Ishikawa (cell line): ENCODE measurements at regions not wholly inside any gene's neighbourhood (a gene's known extent, or its start where the extent isn't known, plus 50 kb on each side); places are given as distances from the start of the nearest gene placed in this dataset.

ENCODE experiments used
- CEBPB ChIP-seq: IDR thresholded peaks from 2 replicates; pipeline ENCODE4 v1.6.1; 2012
- CREB1 ChIP-seq: IDR thresholded peaks from 2 replicates; pipeline ENCODE4 v1.6.1; 2012; ENCODE audit warnings: low read depth
- EGR1 ChIP-seq: IDR thresholded peaks from 2 replicates; pipeline ENCODE4 v1.6.1; 2012
- EP300 ChIP-seq: IDR thresholded peaks from 2 replicates; pipeline ENCODE4 v1.6.1; 2012; ENCODE audit warnings: borderline replicate concordance
- FOXM1 ChIP-seq: IDR thresholded peaks from 2 replicates; pipeline ENCODE4 v1.6.1; 2012; ENCODE audit warnings: low read depth, borderline replicate concordance
- NFIC ChIP-seq: IDR thresholded peaks from 2 replicates; pipeline ENCODE4 v1.6.1; 2012
- RAD21 ChIP-seq: IDR thresholded peaks from 2 replicates; pipeline ENCODE4 v1.6.1; 2012; ENCODE audit warnings: low read depth
- TAF1 ChIP-seq: IDR thresholded peaks from 2 replicates; pipeline ENCODE4 v1.6.1; 2012; ENCODE audit warnings: low read depth, mild to moderate bottlenecking
- TCF12 ChIP-seq: IDR thresholded peaks from 2 replicates; pipeline ENCODE4 v1.6.1; 2012; ENCODE audit warnings: low read depth
- TEAD4 ChIP-seq: IDR thresholded peaks from 2 replicates; pipeline ENCODE4 v1.6.1; 2012
- YY1 ChIP-seq: IDR thresholded peaks from 2 replicates; pipeline ENCODE4 v1.6.1; 2012; ENCODE audit warnings: low read depth
- ZBTB7A ChIP-seq: IDR thresholded peaks from 2 replicates; pipeline ENCODE4 v1.6.1; 2012; ENCODE audit warnings: low read depth
- TF ChIP-seq, protein P1 (sequence below): IDR thresholded peaks from 2 replicates; pipeline ENCODE4 v1.6.1; 2012
- TF ChIP-seq, protein P2 (sequence below): IDR thresholded peaks from 2 replicates; pipeline ENCODE4 v1.6.1; 2012; ENCODE audit warnings: low read depth, mild to moderate bottlenecking
- TF ChIP-seq, protein P3 (sequence below): IDR thresholded peaks from 2 replicates; pipeline ENCODE4 v1.6.1; 2012

DNA sequence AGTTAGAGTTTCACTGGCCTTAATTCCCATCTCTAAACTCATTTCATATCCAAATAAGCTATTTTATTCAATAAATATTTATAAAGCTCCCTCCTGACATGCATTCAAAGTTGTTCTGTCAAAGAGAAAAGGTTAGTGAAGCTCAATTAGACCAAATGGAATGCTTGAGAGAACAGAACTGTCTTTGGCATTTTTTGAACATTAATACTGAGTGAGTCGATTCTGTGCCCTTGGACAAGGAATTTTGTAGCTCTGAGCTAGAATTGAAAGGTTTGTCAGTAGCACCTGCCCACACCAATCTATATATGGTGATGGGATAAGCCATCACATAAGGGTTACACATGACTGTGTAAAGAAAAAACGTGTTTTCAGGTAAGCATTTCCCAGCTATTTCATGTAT, 631.2 kb upstream of the CCNG1 start:
- no peak for TF ChIP-seq YY1
- TF ChIP-seq, protein P1, sequence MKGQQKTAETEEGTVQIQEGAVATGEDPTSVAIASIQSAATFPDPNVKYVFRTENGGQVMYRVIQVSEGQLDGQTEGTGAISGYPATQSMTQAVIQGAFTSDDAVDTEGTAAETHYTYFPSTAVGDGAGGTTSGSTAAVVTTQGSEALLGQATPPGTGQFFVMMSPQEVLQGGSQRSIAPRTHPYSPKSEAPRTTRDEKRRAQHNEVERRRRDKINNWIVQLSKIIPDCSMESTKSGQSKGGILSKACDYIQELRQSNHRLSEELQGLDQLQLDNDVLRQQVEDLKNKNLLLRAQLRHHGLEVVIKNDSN = no peak

DNA sequence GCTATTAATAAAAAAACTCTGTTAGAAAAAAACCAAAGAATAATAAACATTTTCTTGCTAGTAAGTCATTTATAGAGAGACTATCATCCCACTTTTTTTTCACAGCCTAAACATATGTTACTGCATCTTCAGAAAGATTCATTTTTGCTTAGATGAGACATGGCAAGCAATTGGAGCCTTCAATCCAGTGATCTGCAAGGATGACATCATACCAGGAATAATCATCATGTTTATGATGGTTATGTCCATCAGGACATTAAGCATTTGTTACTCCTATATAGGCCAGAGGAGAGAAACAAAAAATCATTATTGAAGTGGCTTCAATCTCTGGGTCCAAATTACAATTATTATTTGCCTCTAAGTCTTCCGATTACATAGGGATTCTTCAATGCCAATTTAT, 626.3 kb upstream of the CCNG1 start:
- TF ChIP-seq CREB1 (no peak), ZBTB7A (no peak), TAF1 (no peak), EP300 (no peak), CEBPB (no peak), YY1 (no peak), FOXM1 (no peak), TCF12 (no peak), TEAD4 (no peak), EGR1 (no peak), NFIC (no peak), RAD21 (no peak)
- TF ChIP-seq, protein P2, sequence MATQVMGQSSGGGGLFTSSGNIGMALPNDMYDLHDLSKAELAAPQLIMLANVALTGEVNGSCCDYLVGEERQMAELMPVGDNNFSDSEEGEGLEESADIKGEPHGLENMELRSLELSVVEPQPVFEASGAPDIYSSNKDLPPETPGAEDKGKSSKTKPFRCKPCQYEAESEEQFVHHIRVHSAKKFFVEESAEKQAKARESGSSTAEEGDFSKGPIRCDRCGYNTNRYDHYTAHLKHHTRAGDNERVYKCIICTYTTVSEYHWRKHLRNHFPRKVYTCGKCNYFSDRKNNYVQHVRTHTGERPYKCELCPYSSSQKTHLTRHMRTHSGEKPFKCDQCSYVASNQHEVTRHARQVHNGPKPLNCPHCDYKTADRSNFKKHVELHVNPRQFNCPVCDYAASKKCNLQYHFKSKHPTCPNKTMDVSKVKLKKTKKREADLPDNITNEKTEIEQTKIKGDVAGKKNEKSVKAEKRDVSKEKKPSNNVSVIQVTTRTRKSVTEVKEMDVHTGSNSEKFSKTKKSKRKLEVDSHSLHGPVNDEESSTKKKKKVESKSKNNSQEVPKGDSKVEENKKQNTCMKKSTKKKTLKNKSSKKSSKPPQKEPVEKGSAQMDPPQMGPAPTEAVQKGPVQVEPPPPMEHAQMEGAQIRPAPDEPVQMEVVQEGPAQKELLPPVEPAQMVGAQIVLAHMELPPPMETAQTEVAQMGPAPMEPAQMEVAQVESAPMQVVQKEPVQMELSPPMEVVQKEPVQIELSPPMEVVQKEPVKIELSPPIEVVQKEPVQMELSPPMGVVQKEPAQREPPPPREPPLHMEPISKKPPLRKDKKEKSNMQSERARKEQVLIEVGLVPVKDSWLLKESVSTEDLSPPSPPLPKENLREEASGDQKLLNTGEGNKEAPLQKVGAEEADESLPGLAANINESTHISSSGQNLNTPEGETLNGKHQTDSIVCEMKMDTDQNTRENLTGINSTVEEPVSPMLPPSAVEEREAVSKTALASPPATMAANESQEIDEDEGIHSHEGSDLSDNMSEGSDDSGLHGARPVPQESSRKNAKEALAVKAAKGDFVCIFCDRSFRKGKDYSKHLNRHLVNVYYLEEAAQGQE = no peak
- TF ChIP-seq, protein P3, sequence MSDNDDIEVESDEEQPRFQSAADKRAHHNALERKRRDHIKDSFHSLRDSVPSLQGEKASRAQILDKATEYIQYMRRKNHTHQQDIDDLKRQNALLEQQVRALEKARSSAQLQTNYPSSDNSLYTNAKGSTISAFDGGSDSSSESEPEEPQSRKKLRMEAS = no peak
- TF ChIP-seq, protein P1 = no peak

DNA sequence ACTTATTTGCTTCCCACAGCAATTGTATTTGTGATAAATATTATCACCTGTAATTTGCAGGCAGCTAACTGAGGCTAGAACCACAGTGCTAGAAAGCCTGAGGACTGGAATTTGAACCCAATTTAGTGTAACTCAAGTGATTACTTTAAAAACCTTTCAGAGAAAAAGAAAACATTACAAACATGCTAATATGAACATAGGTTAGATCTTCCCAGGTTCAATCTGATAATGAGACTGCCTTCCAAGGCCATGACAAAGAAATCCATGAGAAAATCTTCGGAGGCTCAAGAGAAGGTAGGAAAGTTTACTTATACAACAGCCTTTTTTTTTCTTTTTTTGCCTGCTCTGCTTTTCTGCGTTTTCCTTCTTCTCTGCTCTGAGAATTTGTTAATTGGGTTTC, 620.6 kb upstream of the CCNG1 start:
- no peak for TF ChIP-seq CEBPB
- TF ChIP-seq, protein P3 = no peak
- TF ChIP-seq TEAD4 = no peak
- TF ChIP-seq NFIC = no peak
- TF ChIP-seq TCF12 = no peak
- TF ChIP-seq TAF1 = no peak
- no peak for TF ChIP-seq ZBTB7A
- no peak for TF ChIP-seq EP300
- TF ChIP-seq, protein P1 = no peak

DNA sequence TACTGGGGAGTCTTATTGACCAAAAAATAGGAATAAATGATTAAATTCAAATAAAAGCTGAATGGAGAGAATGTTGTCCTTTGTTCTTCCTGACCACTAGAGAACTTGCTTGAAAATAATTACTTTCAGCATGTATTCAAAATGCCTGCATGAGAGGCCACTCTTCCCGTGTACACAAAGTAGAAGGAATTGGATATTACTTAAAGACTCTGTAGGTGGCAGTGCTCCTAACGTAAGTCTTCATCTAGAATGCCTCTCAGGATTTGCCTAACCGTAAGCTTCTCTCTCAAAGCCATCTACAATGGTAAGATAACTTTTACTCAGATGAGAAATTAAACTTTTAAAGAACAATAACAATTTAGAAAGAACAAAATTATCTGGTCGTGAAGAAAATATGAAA, 620.0 kb upstream of the CCNG1 start:
- no peak for TF ChIP-seq RAD21
- TF ChIP-seq, protein P1 = no peak
- TF ChIP-seq TAF1 = no peak
- TF ChIP-seq CEBPB = no peak
- TF ChIP-seq TEAD4 = no peak
- no peak for TF ChIP-seq EGR1
- TF ChIP-seq CREB1 = no peak
- no peak for TF ChIP-seq FOXM1
- TF ChIP-seq, protein P3 = no peak
- no peak for TF ChIP-seq YY1

DNA sequence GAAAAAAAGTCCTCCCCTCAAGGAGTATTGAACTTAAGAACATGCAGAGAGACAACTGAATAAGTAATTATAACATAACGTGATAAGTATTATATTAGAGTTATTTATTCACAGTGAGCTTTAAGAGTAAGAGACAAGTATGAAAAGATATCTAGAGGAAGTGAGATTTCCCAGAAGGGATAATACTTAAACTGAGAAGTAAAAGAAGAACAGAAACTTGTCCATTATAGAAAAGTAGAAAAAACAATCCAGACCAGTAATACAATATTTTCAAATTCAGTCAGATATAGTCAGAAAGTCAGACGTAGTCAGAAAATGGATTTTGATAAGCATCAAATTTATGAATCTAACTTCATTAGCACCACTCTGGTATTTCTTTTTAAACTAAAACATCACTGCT, 613.0 kb upstream of the CCNG1 start:
- TF ChIP-seq FOXM1 = no peak
- TF ChIP-seq EGR1 = no peak
- no peak for TF ChIP-seq TCF12
- TF ChIP-seq NFIC = no peak
- no peak for TF ChIP-seq ZBTB7A
- no peak for TF ChIP-seq CREB1
- no peak for TF ChIP-seq YY1
- TF ChIP-seq TEAD4 = no peak
- TF ChIP-seq, protein P1 = no peak
- TF ChIP-seq CEBPB = no peak
- TF ChIP-seq, protein P2 = no peak
- TF ChIP-seq, protein P3 = no peak
- TF ChIP-seq RAD21 = no peak
- no peak for TF ChIP-seq TAF1
- TF ChIP-seq EP300 = no peak
